Tibial nerve (tissue), 4 donors: ENCODE measurements at regions not wholly inside any gene's neighbourhood (a gene's known extent, or its start where the extent isn't known, plus 50 kb on each side); places are given as distances from the start of the nearest gene placed in this dataset.

Source experiments
- DNase-seq, 2 donors: peaks; one replicate each; pipeline ENCODE4 v3.0.0-alpha.2; 2019; ENCODE audit warnings: low spot score in 2 of 2
- H3K27ac ChIP-seq, 4 donors: fragments of 200-600 bp; sonication (generic) in 3 of 4; one replicate each; pipeline ENCODE4 v1.5.1; 2017 to 2019; ENCODE audit warnings: mild to moderate bottlenecking in 1 of 4
- H3K27me3 ChIP-seq, 2 donors: fragments of 200-600 bp; sonication (generic) in 1 of 2; one replicate each; pipeline versions ENCODE4 v1.5.1 to v1.6.0; 2017 to 2019
- H3K36me3 ChIP-seq, 3 donors: fragments of 200-600 bp; sonication (generic); one replicate each; pipeline ENCODE4 v1.5.1; 2018 to 2019
- H3K4me1 ChIP-seq, 4 donors: fragments of 200-600 bp; sonication (generic) in 3 of 4; one replicate each; pipeline ENCODE4 v1.5.1; 2017 to 2019
- H3K4me3 ChIP-seq, 4 donors: fragments of 200-600 bp; sonication (generic) in 3 of 4; one replicate each; pipeline ENCODE4 v1.5.1; 2017 to 2019; ENCODE audit warnings: mild to moderate bottlenecking in 1 of 4, moderate library complexity in 1 of 4
- H3K9me3 ChIP-seq, 4 donors: fragments of 200-600 bp; sonication (generic) in 3 of 4; one replicate each; pipeline ENCODE4 v1.5.1; 2017 to 2019
- EP300 ChIP-seq, 2 donors: sonication (generic); formaldehyde crosslinking; IDR thresholded peaks; one replicate each; pipeline ENCODE4 v1.6.1; 2017; ENCODE audit warnings: antibody characterized with exemption in 2 of 2, mild to moderate bottlenecking in 1 of 2
- POLR2A ChIP-seq, 2 donors: fragments of 450-650 bp; IDR thresholded peaks; one replicate each; pipeline ENCODE4 v1.6.1; 2017; ENCODE audit warnings: antibody characterized with exemption in 2 of 2, mild to moderate bottlenecking in 2 of 2, moderate library complexity in 2 of 2
- WGBS, 2 donors: methylation state at CpG; one replicate each; pipeline ENCODE4 v1.1.5; 2018; 5-methylcytosine and 5-hydroxymethylcytosine counted together
- TF ChIP-seq, protein P1 (sequence below), 5 experiments: fragments of 200-600 bp in 3 of 5; fragments of 450-650 bp in 2 of 5; sonication (generic) in 3 of 5; IDR thresholded peaks; one replicate each; pipeline ENCODE4 v1.5.1; 2016 to 2019; ENCODE audit warnings: antibody characterized with exemption in 5 of 5, mild to moderate bottlenecking in 3 of 5, moderate library complexity in 2 of 5

DNA sequence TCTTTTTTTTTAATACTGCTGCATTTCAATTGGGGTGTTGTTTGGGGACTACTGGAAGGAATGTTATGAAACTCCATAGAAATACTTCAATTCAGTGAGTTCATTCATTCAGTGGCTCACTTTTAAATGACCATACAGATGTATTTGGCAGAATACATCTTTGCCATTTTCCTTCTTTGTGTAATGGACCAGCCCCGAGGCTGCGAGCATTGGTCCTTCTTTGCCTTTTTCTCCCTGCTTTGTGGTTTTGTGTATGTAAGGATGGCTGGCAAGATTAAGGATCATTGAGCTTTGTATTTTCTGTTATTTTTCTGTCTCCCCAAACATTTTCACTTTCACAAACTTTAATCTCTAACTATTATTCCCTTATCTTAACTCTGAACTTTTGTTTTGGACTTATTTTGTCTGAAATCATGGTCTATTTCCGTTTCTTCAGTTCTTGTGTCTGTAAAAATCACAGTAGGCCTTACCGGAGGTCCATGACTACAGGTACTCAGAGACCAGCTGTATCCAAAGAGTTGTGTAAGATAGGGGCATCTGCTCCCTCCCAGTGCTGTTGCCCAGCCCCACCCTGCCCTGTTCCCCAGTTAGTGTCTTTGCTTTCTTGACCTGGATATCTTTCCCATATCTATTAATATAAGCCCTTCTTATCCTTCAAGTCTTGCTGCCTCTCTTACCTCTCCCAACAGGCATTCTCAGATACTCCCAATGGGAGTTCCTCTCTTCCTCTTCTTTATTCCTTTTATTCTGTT lies 154.3 kb upstream of the DMRT1 start:
- DNase-seq, result no peak
- Histone ChIP-seq H3K27me3 (no peaks in the 10 kb centered on the region), H3K4me3 (no peak overlapping the region), H3K9me3 (no peaks in the 10 kb centered on the region), H3K4me1 (peaks cover 0 to 50% (median 13%) of the 10 kb centered on the region in 4 donors), H3K36me3 (no peaks in the 10 kb centered on the region), H3K27ac (peak overlapping the region in 2 of 4 donors; percentile 74 to 79)
- no peak for TF ChIP-seq POLR2A (IDR thresholded peaks at IDR 0.05)
- TF ChIP-seq EP300 (IDR thresholded peaks at IDR 0.05), result no peak
- WGBS, 2 donors, result 84 to 95% methylated on average over 4 of the region's 4 CpGs

DNA sequence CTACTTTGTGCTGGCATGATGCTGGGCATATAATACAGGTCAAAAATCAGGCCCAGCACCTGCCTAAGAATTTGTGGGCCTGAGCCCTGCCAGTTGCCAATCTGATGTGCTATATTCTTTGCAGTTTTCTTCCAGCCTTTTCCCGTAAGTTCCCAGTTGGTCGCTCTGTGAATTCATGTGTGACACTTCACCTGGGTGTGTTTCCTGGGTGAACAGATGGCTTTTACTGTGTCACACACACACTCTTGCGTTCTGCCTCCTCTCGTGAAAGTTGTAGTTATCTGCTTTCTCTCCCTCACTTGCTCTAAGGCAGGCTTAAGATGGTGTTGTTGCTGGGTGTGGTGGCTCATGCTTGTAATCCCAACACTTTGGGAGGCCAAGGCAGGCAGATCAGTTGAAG lies 153.5 kb upstream of the DMRT1 start:
- H3K4me3 ChIP-seq, result no peak overlapping the region
- no peaks in the 10 kb centered on the region for H3K36me3 ChIP-seq
- no peak for DNase-seq
- TF ChIP-seq, protein P1, sequence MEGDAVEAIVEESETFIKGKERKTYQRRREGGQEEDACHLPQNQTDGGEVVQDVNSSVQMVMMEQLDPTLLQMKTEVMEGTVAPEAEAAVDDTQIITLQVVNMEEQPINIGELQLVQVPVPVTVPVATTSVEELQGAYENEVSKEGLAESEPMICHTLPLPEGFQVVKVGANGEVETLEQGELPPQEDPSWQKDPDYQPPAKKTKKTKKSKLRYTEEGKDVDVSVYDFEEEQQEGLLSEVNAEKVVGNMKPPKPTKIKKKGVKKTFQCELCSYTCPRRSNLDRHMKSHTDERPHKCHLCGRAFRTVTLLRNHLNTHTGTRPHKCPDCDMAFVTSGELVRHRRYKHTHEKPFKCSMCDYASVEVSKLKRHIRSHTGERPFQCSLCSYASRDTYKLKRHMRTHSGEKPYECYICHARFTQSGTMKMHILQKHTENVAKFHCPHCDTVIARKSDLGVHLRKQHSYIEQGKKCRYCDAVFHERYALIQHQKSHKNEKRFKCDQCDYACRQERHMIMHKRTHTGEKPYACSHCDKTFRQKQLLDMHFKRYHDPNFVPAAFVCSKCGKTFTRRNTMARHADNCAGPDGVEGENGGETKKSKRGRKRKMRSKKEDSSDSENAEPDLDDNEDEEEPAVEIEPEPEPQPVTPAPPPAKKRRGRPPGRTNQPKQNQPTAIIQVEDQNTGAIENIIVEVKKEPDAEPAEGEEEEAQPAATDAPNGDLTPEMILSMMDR (IDR thresholded peaks at IDR 0.05), result no peak
- TF ChIP-seq POLR2A (IDR thresholded peaks at IDR 0.05) (no peak), EP300 (IDR thresholded peaks at IDR 0.05) (no peak)
- no peak overlapping the region for H3K27ac ChIP-seq
- H3K4me1 ChIP-seq, result peaks cover 0 to 57% (median 20%) of the 10 kb centered on the region in 4 donors
- no peaks in the 10 kb centered on the region for H3K9me3 ChIP-seq
- 92 to 99% methylated on average over 4 of the region's 4 CpGs for WGBS, 2 donors
- H3K27me3 ChIP-seq, result no peaks in the 10 kb centered on the region

DNA sequence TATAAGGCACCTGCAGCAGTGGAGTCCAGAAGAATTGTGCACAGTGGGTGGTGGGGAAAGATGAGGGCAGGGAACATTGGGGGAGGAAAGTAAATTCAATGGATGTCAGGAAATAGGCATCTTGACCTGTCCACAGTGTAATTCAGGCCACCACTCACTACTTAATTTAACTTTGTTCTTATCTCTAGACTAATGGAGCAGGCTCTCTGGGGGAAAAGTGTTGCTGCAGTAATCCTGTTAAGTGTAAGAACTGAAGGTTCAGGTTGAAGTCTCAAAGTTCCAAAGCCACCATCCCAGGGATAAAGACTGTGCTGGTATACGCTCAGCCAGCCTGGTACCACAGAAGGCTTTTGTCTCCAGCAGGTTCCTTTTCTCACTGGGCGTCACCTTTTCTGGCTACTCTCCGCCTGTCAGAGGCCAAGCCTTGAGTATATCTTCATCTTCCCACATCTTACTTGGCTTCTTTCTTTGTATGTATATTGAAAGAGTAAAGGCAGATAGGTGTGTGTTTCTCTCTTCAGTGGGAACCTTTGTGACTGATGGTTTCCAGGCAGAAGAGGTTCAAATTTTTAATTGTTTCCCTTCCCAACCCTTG lies 150.9 kb upstream of the DMRT1 start:
- Histone ChIP-seq H3K4me3 (no peak overlapping the region), H3K4me1 (peaks cover 0 to 58% (median 39%) of the 10 kb centered on the region in 4 donors), H3K9me3 (no peaks in the 10 kb centered on the region), H3K27ac (peak overlapping the region in 1 of 4 donors; percentile 22), H3K27me3 (no peaks in the 10 kb centered on the region), H3K36me3 (no peaks in the 10 kb centered on the region)
- TF ChIP-seq, protein P1 (IDR thresholded peaks at IDR 0.05), result no peak
- TF ChIP-seq EP300 (IDR thresholded peaks at IDR 0.05), result no peak
- TF ChIP-seq POLR2A (IDR thresholded peaks at IDR 0.05), result no peak
- no peak for DNase-seq
- 65 to 94% methylated on average over 2 to 3 of the region's 3 CpGs for WGBS, 2 donors

DNA sequence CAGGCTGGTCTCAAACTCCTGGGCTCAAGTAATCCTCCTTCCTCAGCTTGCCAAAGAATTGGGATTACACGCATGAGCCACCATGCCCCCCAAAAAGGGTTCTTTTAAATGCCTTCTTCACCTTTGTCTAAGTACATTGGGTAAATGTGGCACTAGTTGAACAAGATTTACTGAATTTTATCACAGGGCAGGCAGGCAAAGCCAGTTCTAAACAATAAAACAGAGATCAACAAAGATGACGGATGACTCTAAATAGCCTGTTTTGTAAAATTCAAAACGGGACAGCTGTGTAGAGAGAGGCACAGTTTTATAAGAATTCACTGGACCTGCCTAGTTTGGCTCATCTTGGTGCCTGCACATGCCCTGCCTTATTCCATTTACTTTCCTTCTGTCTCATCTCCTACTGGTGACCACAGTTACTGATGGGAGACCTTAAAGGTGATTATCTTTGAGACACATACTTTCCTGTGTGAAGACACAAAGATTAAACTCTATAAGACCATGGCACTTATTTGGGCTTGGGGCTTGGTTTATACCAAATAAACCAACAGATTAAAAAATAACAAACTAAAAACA lies 149.6 kb upstream of the DMRT1 start:
- WGBS, 2 donors, result 47 to 51% methylated on average over 3 of the region's 3 CpGs
- Histone ChIP-seq H3K27ac (peak overlapping the region; percentile 26 to 92 (median 65)), H3K4me1 (peaks cover 0 to 58% (median 47%) of the 10 kb centered on the region in 4 donors), H3K4me3 (no peak overlapping the region), H3K27me3 (no peaks in the 10 kb centered on the region), H3K36me3 (no peaks in the 10 kb centered on the region), H3K9me3 (no peaks in the 10 kb centered on the region)
- no peak for TF ChIP-seq EP300 (IDR thresholded peaks at IDR 0.05)
- TF ChIP-seq POLR2A (IDR thresholded peaks at IDR 0.05), result no peak
- DNase-seq, result no peak

DNA sequence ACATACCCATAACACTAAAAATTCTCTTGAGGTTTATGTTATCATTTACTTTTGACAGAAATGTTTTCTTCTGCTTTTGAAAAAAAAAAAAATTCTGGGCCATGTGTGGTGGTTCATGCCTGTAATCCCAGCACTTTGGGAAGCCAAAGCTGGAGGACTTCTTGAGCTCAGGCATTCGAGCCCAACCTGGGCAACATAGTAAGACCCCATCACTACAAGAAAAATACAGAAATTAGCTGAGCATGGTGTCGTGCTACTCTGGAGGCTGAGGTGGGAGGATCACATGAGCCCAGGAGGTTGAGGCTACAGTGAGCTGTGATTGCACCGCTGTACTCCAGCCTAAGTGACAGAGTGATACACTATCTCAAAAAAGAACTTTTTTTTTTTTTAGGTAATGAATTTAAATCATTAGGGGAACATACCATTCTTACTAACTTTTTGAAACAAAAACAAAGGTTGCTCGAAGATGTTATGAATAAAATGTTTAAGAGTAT lies 148.8 kb upstream of the DMRT1 start:
- DNase-seq, result no peak
- Histone ChIP-seq H3K27me3 (no peaks in the 10 kb centered on the region), H3K27ac (peak overlapping the region; percentile 26 to 92 (median 82)), H3K36me3 (no peaks in the 10 kb centered on the region), H3K4me1 (peaks cover 0 to 60% (median 48%) of the 10 kb centered on the region in 4 donors), H3K4me3 (peak overlapping the region in 2 of 4 donors; percentile 16 to 19), H3K9me3 (no peaks in the 10 kb centered on the region)
- TF ChIP-seq, protein P1 (IDR thresholded peaks at IDR 0.05), result no peak
- no peak for TF ChIP-seq POLR2A (IDR thresholded peaks at IDR 0.05)
- TF ChIP-seq EP300 (IDR thresholded peaks at IDR 0.05), result no peak
- 47 to 57% methylated on average over 4 of the region's 4 CpGs for WGBS, 2 donors
